C4-2B (cell line): ENCODE measurements at regions not wholly inside any gene's neighbourhood (a gene's known extent, or its start where the extent isn't known, plus 50 kb on each side); places are given as distances from the start of the nearest gene placed in this dataset.

Experiments
- ZFX ChIP-seq: fragments of 450-650 bp; IDR thresholded peaks from 2 replicates; pipeline ENCODE4 v1.6.1; 2017
- TF ChIP-seq, protein P1 (sequence below): fragments of 450-650 bp; conservative IDR thresholded peaks from 2 replicates; pipeline ENCODE4 v1.5.1; 2017; ENCODE audit warnings: mild to moderate bottlenecking

DNA sequence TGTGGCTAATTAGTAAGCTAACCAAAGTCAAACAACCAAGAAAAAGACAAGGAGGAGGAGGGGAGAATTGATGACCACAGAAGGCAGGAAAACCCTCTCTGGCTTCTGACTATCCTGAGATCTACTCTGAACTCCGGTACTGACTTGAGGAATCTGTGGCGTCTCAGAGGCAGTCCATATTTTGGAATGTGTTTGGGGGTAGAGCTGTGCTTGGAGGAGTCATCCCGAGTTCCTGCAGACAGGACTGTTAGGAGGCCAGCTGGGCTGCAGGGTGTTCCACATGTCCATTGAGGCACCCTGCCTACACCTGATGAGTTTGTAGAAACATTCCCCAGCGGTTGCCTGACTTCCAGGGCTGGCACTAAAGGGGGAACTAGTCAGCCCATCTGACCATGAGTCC lies 91.6 kb downstream of the PLCE1 start:
- TF ChIP-seq, protein P1, sequence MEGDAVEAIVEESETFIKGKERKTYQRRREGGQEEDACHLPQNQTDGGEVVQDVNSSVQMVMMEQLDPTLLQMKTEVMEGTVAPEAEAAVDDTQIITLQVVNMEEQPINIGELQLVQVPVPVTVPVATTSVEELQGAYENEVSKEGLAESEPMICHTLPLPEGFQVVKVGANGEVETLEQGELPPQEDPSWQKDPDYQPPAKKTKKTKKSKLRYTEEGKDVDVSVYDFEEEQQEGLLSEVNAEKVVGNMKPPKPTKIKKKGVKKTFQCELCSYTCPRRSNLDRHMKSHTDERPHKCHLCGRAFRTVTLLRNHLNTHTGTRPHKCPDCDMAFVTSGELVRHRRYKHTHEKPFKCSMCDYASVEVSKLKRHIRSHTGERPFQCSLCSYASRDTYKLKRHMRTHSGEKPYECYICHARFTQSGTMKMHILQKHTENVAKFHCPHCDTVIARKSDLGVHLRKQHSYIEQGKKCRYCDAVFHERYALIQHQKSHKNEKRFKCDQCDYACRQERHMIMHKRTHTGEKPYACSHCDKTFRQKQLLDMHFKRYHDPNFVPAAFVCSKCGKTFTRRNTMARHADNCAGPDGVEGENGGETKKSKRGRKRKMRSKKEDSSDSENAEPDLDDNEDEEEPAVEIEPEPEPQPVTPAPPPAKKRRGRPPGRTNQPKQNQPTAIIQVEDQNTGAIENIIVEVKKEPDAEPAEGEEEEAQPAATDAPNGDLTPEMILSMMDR = no peak
- TF ChIP-seq ZFX = no peak
